SK-N-MC (cell line): ENCODE measurements at regions not wholly inside any gene's neighbourhood (a gene's known extent, or its start where the extent isn't known, plus 50 kb on each side); places are given as distances from the start of the nearest gene placed in this dataset.

Source experiments
- EZH2 ChIP-seq: fragments of 200-600 bp; sonication (generic); IDR thresholded peaks from one replicate; pipeline ENCODE4 v1.6.1; 2017; ENCODE audit warnings: antibody characterized with exemption
- FOXP2 ChIP-seq: optimal IDR thresholded peaks from 2 replicates; pipeline ENCODE3; 2011; ENCODE audit warnings: mild to moderate bottlenecking, moderate library complexity; ENCODE audit not compliant: insufficient read depth; ENCODE audit errors: extremely low read length, control extremely low read depth
- POLR2AphosphoS5 ChIP-seq: IDR thresholded peaks from 2 replicates; pipeline ENCODE4 v1.6.1; 2012; ENCODE audit warnings: mild to moderate bottlenecking, low read depth, low read length, borderline replicate concordance

- no peak for TF ChIP-seq EZH2
- TF ChIP-seq POLR2AphosphoS5 = no peak
- TF ChIP-seq FOXP2 = no peak
Observed at GRCh38 chr10:35949811-35950211, 307.7 kb upstream of the FZD8 start.
